Endometrium (tissue), 2 donors: ENCODE measurements at regions not wholly inside any gene's neighbourhood (a gene's known extent, or its start where the extent isn't known, plus 50 kb on each side); places are given as distances from the start of the nearest gene placed in this dataset.
"Not testable (repeated sequence)": the region's sequence is repeated elsewhere in the genome, so short reads cannot be mapped to it uniquely, and the experiment has no call there.

Source experiments
- FAIRE-seq: peaks from 2 replicates; lab custom pipeline; 2012; peaks lifted over from hg19 to GRCh38; lab: Jason Lieb, UNC
- donor health status: control.
- donor health status: control.

DNA sequence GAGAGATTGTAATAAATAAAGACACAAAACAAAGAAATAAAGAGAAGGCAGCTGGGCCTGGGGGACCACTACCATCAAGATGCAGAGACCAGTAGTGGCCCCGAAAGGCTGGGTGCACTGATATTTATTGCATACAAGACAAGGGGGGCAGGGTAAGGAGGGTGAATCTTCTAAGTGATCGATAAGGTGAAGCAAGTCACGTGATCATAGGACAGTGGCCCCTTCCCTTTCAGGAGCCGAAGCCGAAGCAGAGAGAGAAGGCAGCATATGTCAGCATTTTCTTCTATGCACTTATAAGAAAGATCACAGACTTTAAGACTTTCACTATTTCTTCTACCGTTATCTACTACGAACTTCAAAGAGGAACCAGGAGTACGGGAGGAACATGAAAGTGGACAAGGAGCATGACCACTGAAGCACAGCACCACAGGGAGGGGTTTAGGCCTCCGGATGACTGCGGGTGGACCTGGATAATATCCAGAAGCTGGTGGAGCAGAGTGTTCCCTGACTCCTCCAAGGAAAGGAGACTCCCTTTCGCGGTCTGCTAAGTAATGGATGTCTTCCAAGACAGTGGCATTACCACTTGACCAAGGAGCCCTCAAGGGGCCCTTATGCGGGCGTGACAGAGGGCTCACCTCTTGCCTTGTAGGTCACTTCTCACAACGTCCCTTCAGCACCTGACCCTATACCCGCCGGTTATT is 126.4 kb downstream of the RBM46 start:
- not testable (repeated sequence) for FAIRE-seq

- FAIRE-seq, result no peak
Measured at GRCh38 chr4:154908168-154908567, 127.1 kb downstream of the RBM46 start.

DNA sequence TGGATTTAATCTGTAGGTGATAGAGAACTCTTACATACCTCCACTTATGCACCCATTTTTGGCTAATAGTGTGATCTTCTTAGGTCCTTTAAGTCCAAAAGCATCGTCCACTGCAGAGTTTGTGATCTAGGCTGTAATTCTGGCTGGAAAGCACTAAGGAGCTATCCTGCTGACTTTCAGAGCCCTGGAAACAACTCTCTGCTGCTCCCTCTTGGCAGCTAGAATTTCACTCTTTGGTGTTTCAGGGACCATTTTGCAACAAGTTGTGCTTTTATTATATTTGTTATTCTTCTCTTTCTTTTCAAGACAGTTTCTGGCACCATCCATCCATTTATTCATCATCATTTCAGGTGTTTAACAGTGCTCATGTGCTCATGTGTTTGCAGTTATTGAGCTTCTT is 130.0 kb downstream of the RBM46 start:
- FAIRE-seq, result no peak

GRCh38 chr4:154911608-154912098 is 130.6 kb downstream of the RBM46 start:
- FAIRE-seq, result no peak

GRCh38 chr4:154916068-154916467 is 135.0 kb downstream of the RBM46 start:
- FAIRE-seq, result no peak

DNA sequence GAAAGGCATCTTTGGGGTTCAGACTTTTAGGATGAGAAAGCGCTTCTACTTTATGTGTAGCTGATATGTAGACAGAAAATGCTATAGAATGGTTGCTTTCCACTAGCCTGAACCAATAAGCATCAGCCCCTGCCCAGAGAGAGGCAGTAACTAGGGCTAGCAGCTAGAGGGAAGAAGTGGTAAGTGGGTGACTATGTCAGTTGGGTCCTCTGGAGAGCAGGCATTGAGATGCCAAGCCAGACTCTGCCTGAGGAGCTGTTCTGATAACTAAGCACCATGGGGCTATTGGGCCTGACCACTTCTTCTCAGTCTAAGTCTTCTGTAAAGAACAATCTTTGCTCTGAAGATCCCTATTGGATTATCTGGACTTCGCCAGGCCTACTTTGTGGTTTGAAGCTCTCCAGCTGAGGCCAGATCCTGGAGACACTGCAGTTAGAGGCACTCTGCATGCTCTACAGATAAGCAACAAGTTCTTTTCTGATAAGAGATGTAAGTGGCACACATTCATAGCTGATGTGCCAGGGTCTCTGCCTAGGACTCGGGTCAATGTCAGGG is 146.1 kb downstream of the RBM46 start:
- no peak for FAIRE-seq

DNA sequence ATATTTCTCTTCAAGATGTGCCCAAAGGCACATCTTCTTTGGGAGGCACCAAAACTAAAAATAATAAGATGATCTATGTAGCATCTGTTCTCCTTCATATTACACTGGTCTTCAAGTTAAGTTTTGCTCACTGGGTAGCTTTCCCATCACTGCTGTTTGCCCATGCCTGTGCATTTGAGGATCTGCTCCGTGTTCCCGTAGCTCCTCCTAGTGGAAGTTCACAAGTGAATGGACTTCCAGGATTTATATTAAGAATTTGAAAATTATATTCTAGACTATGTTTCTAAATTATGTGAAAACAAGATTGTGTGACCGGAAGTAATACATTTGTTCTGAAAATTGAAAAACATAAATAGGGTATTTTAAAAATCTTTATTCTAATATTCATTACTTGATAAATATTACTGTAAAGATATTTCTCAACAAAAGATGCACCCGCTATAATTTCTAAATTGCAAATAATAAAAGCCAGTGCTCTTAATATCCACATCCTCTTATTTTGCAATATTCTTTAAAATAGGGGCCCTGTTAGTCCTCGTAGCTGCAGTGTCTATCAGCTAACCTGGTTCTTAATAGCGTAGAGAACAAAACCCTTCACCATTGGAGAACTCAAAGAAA is 147.7 kb downstream of the RBM46 start:
- peak; percentile 81 for FAIRE-seq

DNA sequence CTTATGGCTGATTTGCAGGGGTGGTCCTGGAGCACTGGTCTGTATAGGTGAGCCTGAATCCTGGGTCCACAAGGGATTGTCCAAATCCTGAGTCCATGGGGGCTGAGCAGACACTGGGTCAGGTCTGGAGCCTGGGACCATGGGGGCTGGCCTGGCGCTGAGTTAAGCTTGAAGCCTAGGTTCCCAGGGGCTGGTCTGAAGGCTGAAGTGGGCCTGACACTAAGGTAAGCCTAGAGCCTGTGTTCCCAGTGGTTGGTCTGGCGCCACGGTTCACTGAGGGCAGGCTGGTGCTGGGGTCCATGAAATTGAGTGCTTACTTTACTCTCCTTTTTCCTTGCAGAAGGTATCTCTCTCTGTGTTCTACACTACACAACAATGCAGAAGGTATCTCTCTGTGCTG is 155.8 kb downstream of the RBM46 start:
- no peak for FAIRE-seq

- no peak for FAIRE-seq
Measured at GRCh38 chr4:154939851-154940250, 158.8 kb downstream of the RBM46 start.

DNA sequence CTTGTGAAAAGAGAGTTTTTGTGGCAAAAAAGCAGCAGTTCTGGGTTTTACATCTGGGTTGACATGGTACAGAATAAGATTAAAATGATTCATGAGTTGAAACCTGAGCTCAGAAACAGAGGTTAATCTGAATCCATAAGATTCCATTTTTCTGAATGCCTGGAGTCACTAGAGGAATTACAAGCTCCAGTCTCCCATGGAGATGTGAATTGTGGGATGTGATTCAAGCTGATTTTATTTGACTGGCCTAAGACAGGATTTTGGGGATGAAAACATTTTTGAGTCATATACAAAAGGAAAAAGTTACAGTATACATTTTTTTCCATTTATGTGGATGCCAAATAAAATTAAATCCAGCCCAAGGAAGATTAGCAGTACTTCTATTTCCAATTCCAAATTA is 161.1 kb downstream of the RBM46 start:
- FAIRE-seq, result no peak

DNA sequence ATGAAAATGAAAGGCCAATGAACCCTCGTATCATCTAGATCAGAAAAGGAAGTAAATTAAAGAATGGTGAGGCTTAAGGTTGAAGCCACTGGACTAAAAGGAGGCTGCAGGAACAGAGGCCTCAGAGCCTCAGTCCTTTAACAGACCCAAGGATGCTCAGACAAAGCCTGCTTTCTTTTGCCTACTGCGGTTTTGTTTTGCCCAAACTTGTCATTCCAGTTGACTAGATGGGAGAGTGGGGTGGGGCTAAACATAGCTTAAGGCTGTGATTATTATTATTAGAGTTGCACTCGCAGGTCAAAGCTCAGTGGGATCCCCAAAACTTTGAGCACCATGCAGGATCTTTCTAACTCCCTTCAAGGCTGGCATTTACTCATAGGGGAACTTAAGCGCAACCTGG is 163.9 kb downstream of the RBM46 start:
- FAIRE-seq, result no peak

- FAIRE-seq, result no peak
Measured at GRCh38 chr4:154946113-154946512, 165.0 kb downstream of the RBM46 start.

DNA sequence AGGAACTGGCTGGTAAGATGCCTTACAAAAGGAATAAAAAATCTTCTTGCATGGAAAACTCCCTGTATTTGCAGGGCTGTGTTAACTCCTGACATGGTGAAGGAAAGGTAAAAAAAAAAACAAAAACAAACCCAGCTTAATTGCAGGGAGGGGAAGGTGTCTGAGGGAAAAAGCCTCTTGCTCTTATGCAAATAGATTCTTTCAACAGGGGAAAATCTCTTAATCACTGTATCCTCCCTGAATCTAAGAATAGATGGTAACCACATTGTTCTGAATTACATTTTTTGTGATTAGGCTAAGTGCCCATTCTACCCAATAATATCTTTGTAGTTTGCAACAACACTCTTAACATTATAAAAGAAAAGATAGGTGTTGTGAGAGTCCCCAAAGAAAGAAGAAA is 172.6 kb downstream of the RBM46 start:
- no peak for FAIRE-seq

GRCh38 chr4:154954117-154954516 is 173.0 kb downstream of the RBM46 start:
- FAIRE-seq, result no peak

GRCh38 chr4:154958121-154958520 is 177.0 kb downstream of the RBM46 start:
- no peak for FAIRE-seq

GRCh38 chr4:154958621-154959358 is 177.7 kb downstream of the RBM46 start:
- FAIRE-seq, result no peak

- no peak for FAIRE-seq
Measured at GRCh38 chr4:154959756-154960155, 178.7 kb downstream of the RBM46 start.

DNA sequence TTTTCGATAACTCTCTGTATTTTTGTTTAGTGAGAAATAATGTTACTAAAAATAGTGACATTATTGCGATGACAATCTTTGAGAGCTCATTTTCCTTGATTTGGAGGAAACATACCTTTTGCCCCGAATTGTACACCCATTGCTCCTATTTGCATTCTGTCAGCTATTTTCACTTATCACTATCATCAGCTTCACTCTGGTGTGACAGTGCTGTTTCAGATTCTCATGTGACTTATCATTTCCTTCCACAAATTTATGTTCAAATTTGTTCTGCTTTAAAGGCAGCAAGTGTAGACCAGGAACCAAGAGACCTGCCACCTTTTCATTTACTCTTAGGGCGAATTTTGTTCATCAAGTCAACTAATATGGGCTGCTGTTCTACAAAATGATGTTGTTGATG is 179.4 kb downstream of the RBM46 start:
- FAIRE-seq, result no peak

- no peak for FAIRE-seq
Measured at GRCh38 chr4:154961263-154961662, 180.2 kb downstream of the RBM46 start.

GRCh38 chr4:154973244-154974035 is 192.4 kb downstream of the RBM46 start:
- no peak for FAIRE-seq

DNA sequence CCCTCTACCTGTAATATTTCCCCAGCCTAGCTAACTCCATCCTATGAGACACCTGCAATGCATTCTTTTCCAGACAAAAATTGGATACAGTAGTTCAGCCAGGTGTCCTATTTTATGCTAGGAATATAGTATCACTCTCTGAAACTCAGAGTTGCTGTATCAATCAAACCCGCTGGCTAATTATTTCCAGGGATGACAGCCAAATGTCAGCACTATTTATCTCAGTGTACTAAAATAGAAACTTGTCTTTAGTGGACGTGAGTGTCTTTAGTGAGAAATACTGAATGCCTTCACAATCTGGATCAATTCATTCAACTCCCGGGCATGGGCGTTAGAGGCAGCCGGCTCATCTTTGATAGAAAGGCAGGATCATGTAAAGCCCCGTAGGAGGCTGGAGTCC is 196.2 kb downstream of the RBM46 start:
- FAIRE-seq, result no peak
